Naive thymus-derived CD4-positive, alpha-beta T cell (primary cell): ENCODE measurements at regions not wholly inside any gene's neighbourhood (a gene's known extent, or its start where the extent isn't known, plus 50 kb on each side); places are given as distances from the start of the nearest gene placed in this dataset.

Experiments
- ATAC-seq: fragments of 150-1000 bp; cut with Tn5 transposase; 2 replicates; pipeline ENCODE4 v1.10.0; 2021; ENCODE audit warnings: mild to moderate bottlenecking, moderate library complexity
- CTCF ChIA-PET: fragments of 350-600 bp; sonication (Branson Sonifier 250); formaldehyde crosslinking; loops from one replicate; lab custom pipeline; 2021; ENCODE audit warnings: antibody characterized with exemption; lab: Charles Lee
- POLR2A ChIA-PET: fragments of 350-600 bp; sonication (Branson Sonifier 250); formaldehyde crosslinking; loops from one replicate; lab custom pipeline; 2021; ENCODE audit warnings: antibody characterized with exemption, inconsistent platforms; lab: Charles Lee
- DNase-seq, 9 donors: peaks; one replicate each; pipeline versions ENCODE4 v3.0.0 to v3.0.0-alpha.2; 2020 to 2022; ENCODE audit warnings: mixed read lengths in 1 of 9
- H3K27ac ChIP-seq: one replicate; pipeline ENCODE4 v1.7.0; 2013; ENCODE audit warnings: mild to moderate bottlenecking, low read depth, low read length, moderate library complexity
- H3K27me3 ChIP-seq, 2 donors: one replicate each; pipeline ENCODE4 v1.7.0; 2013; ENCODE audit warnings: low read length in 2 of 2, mild to moderate bottlenecking in 2 of 2, moderate library complexity in 2 of 2; ENCODE audit not compliant: control insufficient read depth in 2 of 2, insufficient read depth in 2 of 2
- H3K36me3 ChIP-seq, 3 experiments: 1 replicate in 2 of 3; 2 replicates in 1 of 3; pipeline ENCODE4 v1.7.0; 2013; ENCODE audit warnings: low read length in 3 of 3, mild to moderate bottlenecking in 3 of 3, moderate library complexity in 1 of 3; ENCODE audit not compliant: insufficient read depth in 3 of 3, control insufficient read depth in 2 of 3
- H3K4me1 ChIP-seq, 2 donors: one replicate each; pipeline ENCODE4 v1.7.0; 2013; ENCODE audit warnings: low read length in 2 of 2, mild to moderate bottlenecking in 2 of 2, moderate library complexity in 1 of 2; ENCODE audit not compliant: control insufficient read depth in 2 of 2, insufficient read depth in 2 of 2
- H3K4me3 ChIP-seq: 2 replicates; pipeline ENCODE4 v1.7.0; 2013; ENCODE audit warnings: mild to moderate bottlenecking, low read length
- H3K9me3 ChIP-seq, 3 experiments: 1 replicate in 2 of 3; 2 replicates in 1 of 3; pipeline ENCODE4 v1.7.0; 2013; ENCODE audit warnings: low read length in 3 of 3; ENCODE audit not compliant: control insufficient read depth in 2 of 3
- H3K27ac Mint-ChIP-seq, 9 donors: one replicate each; pipeline ENCODE4 v1.8.0; 2020 to 2022; ENCODE audit warnings: mixed read lengths in 9 of 9, mild to moderate bottlenecking in 8 of 9, moderate library complexity in 5 of 9, inconsistent platforms in 2 of 9
- H3K27me3 Mint-ChIP-seq, 5 donors: one replicate each; pipeline ENCODE4 v1.8.0; 2021 to 2022; ENCODE audit warnings: mixed read lengths in 5 of 5, mild to moderate bottlenecking in 1 of 5
- H3K36me3 Mint-ChIP-seq, 5 donors: one replicate each; pipeline ENCODE4 v1.8.0; 2020 to 2022; ENCODE audit warnings: mixed read lengths in 5 of 5, mild to moderate bottlenecking in 3 of 5, inconsistent platforms in 1 of 5
- H3K4me1 Mint-ChIP-seq, 7 donors: one replicate each; pipeline ENCODE4 v1.8.0; 2020 to 2022; ENCODE audit warnings: mixed read lengths in 7 of 7, mild to moderate bottlenecking in 3 of 7, inconsistent platforms in 1 of 7
- H3K4me3 Mint-ChIP-seq, 10 donors: one replicate each; pipeline ENCODE4 v1.8.0; 2020 to 2022; ENCODE audit warnings: mild to moderate bottlenecking in 10 of 10, mixed read lengths in 10 of 10, moderate library complexity in 6 of 10, inconsistent platforms in 2 of 10
- H3K9me3 Mint-ChIP-seq, 11 donors: one replicate each; pipeline ENCODE4 v1.8.0; 2020 to 2022; ENCODE audit warnings: mixed read lengths in 11 of 11, mild to moderate bottlenecking in 4 of 11, inconsistent platforms in 1 of 11, moderate library complexity in 1 of 11
- intact Hi-C, 2 donors: fragments of 100-400 bp; cut with micrococcal nuclease; formaldehyde crosslinking; loops; one replicate each; pipeline ENCODE4 v1.15.1; 2023

- H3K4me3 Mint-ChIP-seq, result no peak overlapping the region
- intact Hi-C loops, result no loop called here
- peaks cover 0 to 9% (median 2%) of the 10 kb centered on the region in 11 donors for H3K9me3 Mint-ChIP-seq
- H3K27ac ChIP-seq, result no peak overlapping the region
- H3K27me3 Mint-ChIP-seq, result peaks cover 0 to 5% (median 0%) of the 10 kb centered on the region in 5 donors
- POLR2A ChIA-PET, result no interaction called here
- H3K4me1 ChIP-seq, result no peaks in the 10 kb centered on the region
- H3K36me3 ChIP-seq, result no peaks in the 10 kb centered on the region
- DNase-seq (no peak), ATAC-seq (no peak)
- CTCF ChIA-PET, result no interaction called here
- H3K4me3 ChIP-seq, result no peak overlapping the region
- peaks cover 0 to 6% (median 0%) of the 10 kb centered on the region in 3 experiments for H3K9me3 ChIP-seq
- H3K27me3 ChIP-seq, result no peaks in the 10 kb centered on the region
- H3K36me3 Mint-ChIP-seq, result peaks cover 0 to 4% (median 0%) of the 10 kb centered on the region in 5 donors
- no peaks in the 10 kb centered on the region for H3K4me1 Mint-ChIP-seq
- no peak overlapping the region for H3K27ac Mint-ChIP-seq
Measured at GRCh38 chr5:92886751-92887150, 694.3 kb downstream of the NR2F1-AS1 start.

DNA sequence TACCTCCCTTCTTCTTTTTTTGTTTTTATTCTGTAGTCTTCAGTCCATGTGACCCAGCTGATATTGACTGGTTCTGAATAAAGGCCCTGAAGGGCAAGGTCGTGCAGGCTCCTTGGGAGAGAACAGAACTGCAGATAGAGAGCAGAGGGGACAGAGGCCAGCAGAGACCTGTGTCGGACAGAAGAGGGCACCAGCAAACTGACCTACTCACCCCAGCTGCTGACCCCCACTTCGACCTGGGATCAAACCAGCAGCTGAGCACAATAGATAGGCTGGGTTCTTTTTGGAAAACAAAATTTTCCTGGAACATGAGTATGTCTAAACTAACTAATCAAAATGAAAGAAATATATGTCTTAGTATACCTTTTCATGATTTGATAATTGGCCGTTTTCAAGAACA, 695.1 kb downstream of the NR2F1-AS1 start:
- Histone ChIP-seq H3K9me3 (peaks cover 0 to 6% (median 0%) of the 10 kb centered on the region in 3 experiments), H3K4me3 (no peak overlapping the region), H3K4me1 (no peaks in the 10 kb centered on the region), H3K27me3 (no peaks in the 10 kb centered on the region), H3K27ac (no peak overlapping the region), H3K36me3 (no peaks in the 10 kb centered on the region)
- CTCF ChIA-PET, result no interaction called here
- no peak overlapping the region for H3K4me3 Mint-ChIP-seq
- intact Hi-C loops, result no loop called here
- H3K36me3 Mint-ChIP-seq, result no peaks in the 10 kb centered on the region
- H3K27me3 Mint-ChIP-seq, result peaks cover 0 to 5% (median 0%) of the 10 kb centered on the region in 5 donors
- DNase-seq (no peak), ATAC-seq (no peak)
- no peaks in the 10 kb centered on the region for H3K4me1 Mint-ChIP-seq
- no peak overlapping the region for H3K27ac Mint-ChIP-seq
- peaks cover 0 to 6% (median 0%) of the 10 kb centered on the region in 11 donors for H3K9me3 Mint-ChIP-seq
- POLR2A ChIA-PET, result no interaction called here

GRCh38 chr5:92884469-92884868, 696.5 kb downstream of the NR2F1-AS1 start:
- ChIA-PET CTCF (no interaction called here), POLR2A (no interaction called here)
- ATAC-seq (no peak), DNase-seq (no peak)
- no peaks in the 10 kb centered on the region for H3K4me1 ChIP-seq
- Mint-ChIP-seq H3K4me3 (no peak overlapping the region), H3K9me3 (peaks cover 0 to 2% (median 0%) of the 10 kb centered on the region in 11 donors), H3K27me3 (peaks cover 0 to 5% (median 0%) of the 10 kb centered on the region in 5 donors), H3K36me3 (no peaks in the 10 kb centered on the region), H3K27ac (no peak overlapping the region), H3K4me1 (no peaks in the 10 kb centered on the region)
- H3K27ac ChIP-seq, result no peak overlapping the region
- H3K27me3 ChIP-seq, result no peaks in the 10 kb centered on the region
- intact Hi-C loops, result no loop called here
- no peaks in the 10 kb centered on the region for H3K36me3 ChIP-seq
- no peak overlapping the region for H3K4me3 ChIP-seq
- no peaks in the 10 kb centered on the region for H3K9me3 ChIP-seq

DNA sequence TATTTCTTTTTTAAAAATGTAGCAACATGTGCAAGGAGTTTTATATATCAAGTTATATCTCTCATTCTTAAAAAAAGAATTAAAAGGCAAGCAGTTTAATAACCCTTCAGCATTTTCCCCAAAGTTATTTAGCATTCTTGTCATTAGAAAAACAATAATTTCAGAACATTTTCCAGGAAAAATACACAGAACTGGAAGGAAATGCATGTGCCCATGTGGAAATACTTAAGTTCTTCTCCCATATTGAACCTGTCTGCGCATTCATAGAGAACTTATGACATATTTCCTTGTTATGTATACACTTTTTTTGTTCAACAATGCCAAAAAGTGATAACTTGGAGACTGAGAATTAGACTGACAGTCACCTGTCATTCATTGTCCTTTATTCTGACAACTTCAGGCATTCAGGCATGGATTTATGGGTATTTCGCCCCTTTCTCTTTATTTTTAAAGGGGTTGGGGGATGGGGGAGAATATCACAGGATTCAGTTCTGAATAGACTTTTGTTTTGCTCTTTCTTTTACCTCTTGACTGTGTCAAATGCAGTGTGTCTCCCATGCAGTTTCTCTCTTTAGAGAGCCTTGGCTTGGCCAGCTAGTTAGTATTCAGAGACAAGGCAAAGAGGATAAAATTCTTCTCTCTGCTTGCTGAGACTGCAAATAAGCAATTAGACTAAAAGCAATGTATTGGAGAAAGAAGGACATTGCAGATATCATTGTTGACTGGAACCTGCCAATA, 701.0 kb downstream of the NR2F1-AS1 start:
- DNase-seq (no peak), ATAC-seq (no peak)
- Mint-ChIP-seq H3K9me3 (peaks cover 0 to 23% (median 9%) of the 10 kb centered on the region in 11 donors), H3K27ac (no peak overlapping the region), H3K4me1 (no peaks in the 10 kb centered on the region), H3K36me3 (no peaks in the 10 kb centered on the region), H3K27me3 (no peaks in the 10 kb centered on the region), H3K4me3 (no peak overlapping the region)
- ChIA-PET POLR2A (no interaction called here), CTCF (no interaction called here)
- Histone ChIP-seq H3K9me3 (peaks cover 0 to 11% (median 0%) of the 10 kb centered on the region in 3 experiments), H3K36me3 (no peaks in the 10 kb centered on the region), H3K27ac (no peak overlapping the region), H3K27me3 (no peaks in the 10 kb centered on the region), H3K4me1 (no peaks in the 10 kb centered on the region), H3K4me3 (no peak overlapping the region)
- intact Hi-C loops, result no loop called here

GRCh38 chr5:92874790-92875189, 706.2 kb downstream of the NR2F1-AS1 start:
- peaks cover 0 to 11% (median 0%) of the 10 kb centered on the region in 3 experiments for H3K9me3 ChIP-seq
- CTCF ChIA-PET, result no interaction called here
- Mint-ChIP-seq H3K4me3 (no peak overlapping the region), H3K9me3 (peaks cover 4 to 42% (median 14%) of the 10 kb centered on the region in 11 donors), H3K27me3 (no peaks in the 10 kb centered on the region), H3K4me1 (no peaks in the 10 kb centered on the region), H3K27ac (no peak overlapping the region), H3K36me3 (no peaks in the 10 kb centered on the region)
- H3K36me3 ChIP-seq, result no peaks in the 10 kb centered on the region
- no peaks in the 10 kb centered on the region for H3K4me1 ChIP-seq
- DNase-seq, result no peak
- POLR2A ChIA-PET, result no interaction called here
- no peaks in the 10 kb centered on the region for H3K27me3 ChIP-seq
- no peak overlapping the region for H3K4me3 ChIP-seq
- intact Hi-C loops, result no loop called here
- no peak for ATAC-seq
- no peak overlapping the region for H3K27ac ChIP-seq

GRCh38 chr5:92868442-92868841, 712.6 kb downstream of the NR2F1-AS1 start:
- CTCF ChIA-PET, result no interaction called here
- POLR2A ChIA-PET, result no interaction called here
- H3K9me3 Mint-ChIP-seq, result peaks cover 0 to 17% (median 3%) of the 10 kb centered on the region in 11 donors
- H3K4me1 Mint-ChIP-seq, result no peaks in the 10 kb centered on the region
- H3K27me3 Mint-ChIP-seq, result no peaks in the 10 kb centered on the region
- DNase-seq, result no peak
- Histone ChIP-seq H3K9me3 (no peaks in the 10 kb centered on the region), H3K36me3 (no peaks in the 10 kb centered on the region), H3K4me3 (no peak overlapping the region), H3K4me1 (no peaks in the 10 kb centered on the region), H3K27ac (no peak overlapping the region), H3K27me3 (no peaks in the 10 kb centered on the region)
- no peaks in the 10 kb centered on the region for H3K36me3 Mint-ChIP-seq
- no peak overlapping the region for H3K4me3 Mint-ChIP-seq
- intact Hi-C loops, result no loop called here
- ATAC-seq, result no peak
- no peak overlapping the region for H3K27ac Mint-ChIP-seq

DNA sequence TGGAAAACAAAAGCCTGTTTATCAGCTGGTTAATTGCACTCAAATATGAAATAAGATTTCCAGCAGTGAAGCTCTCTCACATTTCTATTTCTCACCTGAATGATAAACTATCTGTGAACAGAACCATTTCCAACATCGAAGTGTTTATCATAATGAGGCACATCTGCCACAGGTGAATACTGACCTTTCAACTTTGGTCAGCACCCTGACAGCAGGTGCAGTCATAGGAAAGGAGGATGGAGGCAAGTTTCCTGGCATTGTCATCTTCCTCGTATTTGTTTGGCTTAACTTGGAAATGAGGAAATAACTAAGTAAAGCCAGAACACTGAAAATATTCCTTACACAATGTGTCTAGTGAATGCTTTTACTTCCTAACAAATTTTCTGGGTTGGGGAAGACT, 716.4 kb downstream of the NR2F1-AS1 start:
- POLR2A ChIA-PET, result no interaction called here
- no peak for DNase-seq
- H3K4me3 ChIP-seq, result no peak overlapping the region
- no peak overlapping the region for H3K27ac ChIP-seq
- H3K4me1 ChIP-seq, result no peaks in the 10 kb centered on the region
- no peak overlapping the region for H3K27ac Mint-ChIP-seq
- no peak for ATAC-seq
- H3K4me3 Mint-ChIP-seq, result no peak overlapping the region
- intact Hi-C loops, result loop anchor here in 1 of 2 donors (2.0 kb wide), 1 partner anchor 34 kb away; no protein-coding TSS in a partner anchor
- H3K36me3 Mint-ChIP-seq, result no peaks in the 10 kb centered on the region
- H3K9me3 ChIP-seq, result no peaks in the 10 kb centered on the region
- H3K27me3 ChIP-seq, result no peaks in the 10 kb centered on the region
- H3K36me3 ChIP-seq, result no peaks in the 10 kb centered on the region
- H3K27me3 Mint-ChIP-seq, result no peaks in the 10 kb centered on the region
- H3K4me1 Mint-ChIP-seq, result no peaks in the 10 kb centered on the region
- H3K9me3 Mint-ChIP-seq, result peaks cover 0 to 3% (median 0%) of the 10 kb centered on the region in 11 donors
- CTCF ChIA-PET, result no interaction called here
